Ascending aorta (tissue), 2 donors: ENCODE measurements at regions not wholly inside any gene's neighbourhood (a gene's known extent, or its start where the extent isn't known, plus 50 kb on each side); places are given as distances from the start of the nearest gene placed in this dataset.

Experiments used
- DNase-seq, 2 donors: peaks; one replicate each; pipeline ENCODE4 v3.0.0-alpha.2; 2019; ENCODE audit warnings: low spot score in 2 of 2
- H3K27ac ChIP-seq, 2 donors: fragments of 200-600 bp; sonication (generic); one replicate each; pipeline ENCODE4 v1.5.1; 2016 to 2017; ENCODE audit warnings: mild to moderate bottlenecking in 1 of 2
- H3K27me3 ChIP-seq: fragments of 200-600 bp; sonication (generic); one replicate; pipeline ENCODE4 v1.5.1; 2017
- H3K36me3 ChIP-seq, 2 donors: fragments of 200-600 bp; sonication (generic); one replicate each; pipeline ENCODE4 v1.5.1; 2016
- H3K4me1 ChIP-seq, 2 donors: fragments of 200-600 bp; sonication (generic); one replicate each; pipeline ENCODE4 v1.5.1; 2016 to 2017; ENCODE audit warnings: mild to moderate bottlenecking in 1 of 2
- H3K4me3 ChIP-seq, 2 donors: fragments of 200-600 bp; sonication (generic); one replicate each; pipeline ENCODE4 v1.5.1; 2016 to 2017; ENCODE audit warnings: mild to moderate bottlenecking in 1 of 2
- H3K9me3 ChIP-seq, 2 donors: fragments of 200-600 bp; sonication (generic); one replicate each; pipeline ENCODE4 v1.5.1; 2016
- CTCF ChIP-seq, 3 experiments: fragments of 200-600 bp in 2 of 3; fragments of 450-650 bp in 1 of 3; sonication (generic) in 2 of 3; IDR thresholded peaks; one replicate each; pipeline ENCODE4 v1.5.1; 2016 to 2019; ENCODE audit warnings: antibody characterized with exemption in 3 of 3, mild to moderate bottlenecking in 1 of 3, moderate library complexity in 1 of 3
- intact Hi-C: fragments of 100-400 bp; cut with DNase I; formaldehyde crosslinking; loops from one replicate; pipeline ENCODE4 v1.15.1; 2023

GRCh38 chr18:4870177-4870773 is 326.8 kb downstream of the AKAIN1 start:
- Histone ChIP-seq H3K4me1 (no peaks in the 10 kb centered on the region), H3K27ac (no peak overlapping the region)
- TF ChIP-seq CTCF (IDR thresholded peaks at IDR 0.05), result no peak

GRCh38 chr18:4869155-4869554 is 327.9 kb downstream of the AKAIN1 start:
- intact Hi-C loops, result no loop called here
- TF ChIP-seq CTCF (IDR thresholded peaks at IDR 0.05), result no peak

More at GRCh38 chr18:4870177-4870773, 326.8 kb downstream of the AKAIN1 start:
- peaks cover 0 to 5% of the 10 kb centered on the region in 2 donors for H3K9me3 ChIP-seq
- no peak for DNase-seq
- no peak overlapping the region for H3K4me3 ChIP-seq
- intact Hi-C loops, result no loop called here
- no peaks in the 10 kb centered on the region for H3K36me3 ChIP-seq
- no peaks in the 10 kb centered on the region for H3K27me3 ChIP-seq

GRCh38 chr18:4858379-4859127 is 338.5 kb downstream of the AKAIN1 start:
- Histone ChIP-seq H3K4me3 (no peak overlapping the region), H3K9me3 (no peaks in the 10 kb centered on the region), H3K27me3 (no peaks in the 10 kb centered on the region), H3K4me1 (no peaks in the 10 kb centered on the region), H3K36me3 (no peaks in the 10 kb centered on the region), H3K27ac (no peak overlapping the region)
- intact Hi-C loops, result no loop called here
- DNase-seq, result no peak
- no peak for TF ChIP-seq CTCF (IDR thresholded peaks at IDR 0.05)

More at GRCh38 chr18:4869155-4869554, 327.9 kb downstream of the AKAIN1 start:
- no peak overlapping the region for H3K27ac ChIP-seq
- peaks cover 0 to 5% of the 10 kb centered on the region in 2 donors for H3K9me3 ChIP-seq
- H3K36me3 ChIP-seq, result no peaks in the 10 kb centered on the region
- no peak overlapping the region for H3K4me3 ChIP-seq
- no peaks in the 10 kb centered on the region for H3K27me3 ChIP-seq
- no peak for DNase-seq
- H3K4me1 ChIP-seq, result no peaks in the 10 kb centered on the region

- TF ChIP-seq CTCF (IDR thresholded peaks at IDR 0.05), result no peak
- intact Hi-C loops, result no loop called here
- Histone ChIP-seq H3K36me3 (no peaks in the 10 kb centered on the region), H3K9me3 (no peaks in the 10 kb centered on the region), H3K4me1 (no peaks in the 10 kb centered on the region), H3K27ac (no peak overlapping the region), H3K27me3 (no peaks in the 10 kb centered on the region), H3K4me3 (no peak overlapping the region)
- DNase-seq, result no peak
Observed at GRCh38 chr18:4854671-4855070, 342.4 kb downstream of the AKAIN1 start.

- Histone ChIP-seq H3K4me3 (no peak overlapping the region), H3K4me1 (no peaks in the 10 kb centered on the region), H3K27ac (no peak overlapping the region), H3K27me3 (no peaks in the 10 kb centered on the region), H3K36me3 (no peaks in the 10 kb centered on the region), H3K9me3 (no peaks in the 10 kb centered on the region)
- intact Hi-C loops, result no loop called here
- no peak for TF ChIP-seq CTCF (IDR thresholded peaks at IDR 0.05)
- DNase-seq, result no peak
Observed at GRCh38 chr18:4851301-4851976, 345.6 kb downstream of the AKAIN1 start.
